ENCODE measurements at regions not wholly inside any gene's neighbourhood (a gene's known extent, or its start where the extent isn't known, plus 50 kb on each side); places are given as distances from the start of the nearest gene placed in this dataset.

- no peak for TF ChIP-seq GATA3 (IDR thresholded peaks at IDR 0.05; ENCODE audit: low read depth, low read length)
- no peak for TF ChIP-seq GATA2 (IDR thresholded peaks at IDR 0.05; ENCODE audit: low read depth, low read length)
These were observed 931.9 kb upstream of the TMEM132C start for GRCh38 chr12:127334912-127335644.

Data from SH-SY5Y (cell line).